MM.1S (cell line): ENCODE measurements at regions not wholly inside any gene's neighbourhood (a gene's known extent, or its start where the extent isn't known, plus 50 kb on each side); places are given as distances from the start of the nearest gene placed in this dataset.

ENCODE experiments used
- CTCF ChIP-seq: fragments of 300-600 bp; sonication (generic); IDR thresholded peaks from 2 replicates; pipeline ENCODE4 v1.5.1; 2016; ENCODE audit warnings: antibody characterized with exemption, low read length, mixed read lengths
- EZH2 ChIP-seq: fragments of 300-600 bp; sonication (generic); optimal IDR thresholded peaks from 2 replicates; pipeline ENCODE3; 2017; ENCODE audit warnings: low read depth, mild to moderate bottlenecking, antibody characterized with exemption, low read length, mixed read lengths
- EZH2phosphoT487 ChIP-seq: fragments of 300-600 bp; sonication (generic); IDR thresholded peaks from 2 replicates; pipeline ENCODE4 v1.6.1; 2018; ENCODE audit warnings: antibody characterized with exemption, low read length

- TF ChIP-seq CTCF (no peak), EZH2 (no peak), EZH2phosphoT487 (no peak)
These were observed 101.5 kb upstream of the TNR start for GRCh38 chr1:175844877-175845276.
